Vagina (tissue), 2 donors: ENCODE measurements at regions not wholly inside any gene's neighbourhood (a gene's known extent, or its start where the extent isn't known, plus 50 kb on each side); places are given as distances from the start of the nearest gene placed in this dataset.

ENCODE experiments used
- CTCF ChIP-seq, 3 experiments: fragments of 450-650 bp in 2 of 3; fragments of 200-600 bp in 1 of 3; sonication (generic) in 1 of 3; IDR thresholded peaks; one replicate each; pipeline ENCODE4 v1.5.1; 2017 to 2019; ENCODE audit warnings: antibody characterized with exemption in 3 of 3, mild to moderate bottlenecking in 2 of 3, moderate library complexity in 2 of 3
- POLR2A ChIP-seq, 2 donors: fragments of 450-650 bp; IDR thresholded peaks; one replicate each; pipeline ENCODE4 v1.6.1; 2017; ENCODE audit warnings: antibody characterized with exemption in 2 of 2, mild to moderate bottlenecking in 2 of 2, moderate library complexity in 2 of 2

- no peak for TF ChIP-seq CTCF (IDR thresholded peaks at IDR 0.05)
- TF ChIP-seq POLR2A (IDR thresholded peaks at IDR 0.05), result no peak
Measured at GRCh38 chr12:22799503-22799902, 174.5 kb downstream of the ETNK1 start.
